ENCODE measurements at regions not wholly inside any gene's neighbourhood (a gene's known extent, or its start where the extent isn't known, plus 50 kb on each side); places are given as distances from the start of the nearest gene placed in this dataset.

DNA sequence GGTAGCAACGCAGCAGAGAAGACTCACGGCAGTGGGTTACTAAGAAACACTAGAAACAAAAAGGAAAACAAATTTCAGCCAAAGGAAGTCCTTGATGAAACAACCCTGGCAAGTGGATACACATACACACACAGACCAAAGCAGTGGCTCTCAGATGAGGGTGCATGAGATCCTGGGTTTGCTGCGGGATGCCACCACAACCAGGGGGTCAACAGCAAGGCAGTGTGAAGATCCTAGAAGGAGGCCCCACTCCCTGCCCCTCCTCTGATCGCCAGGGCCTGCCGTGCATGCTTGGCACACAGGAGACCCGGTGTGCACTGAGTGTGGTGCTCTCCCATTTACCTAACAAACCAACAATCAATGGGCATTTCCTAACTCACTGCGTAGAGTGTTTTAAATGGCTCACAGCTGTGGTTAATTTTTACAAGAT is 252.3 kb upstream of the KLF14 start:
- Mint-ChIP-seq H3K36me3 (ENCODE audit: low read depth) (peaks cover 41% of the 10 kb centered on the region), H3K4me1 (ENCODE audit: low read depth) (peaks cover 62% of the 10 kb centered on the region), H3K9me3 (no peaks in the 10 kb centered on the region), H3K27ac (peak overlapping the region; percentile 60), H3K4me3 (no peak overlapping the region), H3K27me3 (ENCODE audit: insufficient read depth) (peaks cover 4% of the 10 kb centered on the region)
- TF ChIP-seq, protein P1, sequence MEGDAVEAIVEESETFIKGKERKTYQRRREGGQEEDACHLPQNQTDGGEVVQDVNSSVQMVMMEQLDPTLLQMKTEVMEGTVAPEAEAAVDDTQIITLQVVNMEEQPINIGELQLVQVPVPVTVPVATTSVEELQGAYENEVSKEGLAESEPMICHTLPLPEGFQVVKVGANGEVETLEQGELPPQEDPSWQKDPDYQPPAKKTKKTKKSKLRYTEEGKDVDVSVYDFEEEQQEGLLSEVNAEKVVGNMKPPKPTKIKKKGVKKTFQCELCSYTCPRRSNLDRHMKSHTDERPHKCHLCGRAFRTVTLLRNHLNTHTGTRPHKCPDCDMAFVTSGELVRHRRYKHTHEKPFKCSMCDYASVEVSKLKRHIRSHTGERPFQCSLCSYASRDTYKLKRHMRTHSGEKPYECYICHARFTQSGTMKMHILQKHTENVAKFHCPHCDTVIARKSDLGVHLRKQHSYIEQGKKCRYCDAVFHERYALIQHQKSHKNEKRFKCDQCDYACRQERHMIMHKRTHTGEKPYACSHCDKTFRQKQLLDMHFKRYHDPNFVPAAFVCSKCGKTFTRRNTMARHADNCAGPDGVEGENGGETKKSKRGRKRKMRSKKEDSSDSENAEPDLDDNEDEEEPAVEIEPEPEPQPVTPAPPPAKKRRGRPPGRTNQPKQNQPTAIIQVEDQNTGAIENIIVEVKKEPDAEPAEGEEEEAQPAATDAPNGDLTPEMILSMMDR (IDR thresholded peaks at IDR 0.05), result no peak
- DNase-seq, result no peak

DNA sequence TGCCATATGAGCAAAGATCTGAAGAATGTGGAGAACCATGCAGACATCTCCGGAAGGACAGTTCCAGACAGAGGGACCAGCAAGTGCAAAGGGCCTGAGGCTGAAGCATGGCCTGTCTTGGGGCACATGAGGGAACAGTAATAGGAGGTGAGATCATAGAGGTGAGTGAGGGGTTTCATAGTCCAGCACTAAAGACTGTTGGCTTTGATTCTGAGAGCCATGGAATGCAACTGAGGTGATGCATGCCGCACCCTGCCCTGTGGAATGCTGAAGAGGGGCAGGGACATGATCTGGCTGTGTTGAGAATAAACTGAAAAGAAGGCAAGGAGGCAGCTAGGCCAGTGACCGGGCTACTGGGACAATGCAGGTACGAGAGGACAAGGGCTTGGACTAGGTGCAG is 253.1 kb upstream of the KLF14 start:
- Mint-ChIP-seq H3K36me3 (ENCODE audit: low read depth) (peaks cover 49% of the 10 kb centered on the region), H3K4me1 (ENCODE audit: low read depth) (peaks cover 62% of the 10 kb centered on the region), H3K27me3 (ENCODE audit: insufficient read depth) (peaks cover 4% of the 10 kb centered on the region), H3K9me3 (no peaks in the 10 kb centered on the region), H3K27ac (peak overlapping the region; percentile 60), H3K4me3 (peak overlapping the region; percentile 7; the same call in 1 of the 2 replicates)
- DNase-seq, result no peak
- TF ChIP-seq, protein P1 (IDR thresholded peaks at IDR 0.05), result no peak

DNA sequence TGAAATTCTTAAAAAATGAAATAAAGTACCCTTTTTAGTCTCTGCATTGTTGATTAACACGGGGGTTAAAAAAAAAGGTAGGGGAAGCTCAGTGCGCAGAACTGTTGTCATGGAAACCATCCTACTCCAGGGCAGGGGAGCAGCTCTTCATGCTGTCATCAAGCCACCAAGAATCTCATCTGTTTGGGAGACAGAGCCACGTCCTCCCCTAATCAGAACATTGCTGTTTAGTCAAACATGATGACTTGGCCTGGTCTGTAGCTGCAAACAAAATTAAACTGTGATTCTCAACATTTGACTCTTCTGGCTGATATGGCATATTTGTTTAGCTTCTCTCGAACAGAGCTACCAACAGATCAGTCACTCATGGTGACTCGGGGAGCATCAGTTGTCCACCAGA is 254.4 kb upstream of the KLF14 start:
- H3K27me3 Mint-ChIP-seq (ENCODE audit: insufficient read depth), result peaks cover 5% of the 10 kb centered on the region
- peaks cover 62% of the 10 kb centered on the region for H3K4me1 Mint-ChIP-seq (ENCODE audit: low read depth)
- DNase-seq, result peak; percentile 25
- H3K27ac Mint-ChIP-seq, result peak overlapping the region; percentile 83
- H3K36me3 Mint-ChIP-seq (ENCODE audit: low read depth), result peaks cover 51% of the 10 kb centered on the region
- peak overlapping the region; percentile 8; the same call in 1 of the 2 replicates for H3K4me3 Mint-ChIP-seq
- no peaks in the 10 kb centered on the region for H3K9me3 Mint-ChIP-seq
- TF ChIP-seq, protein P1 (IDR thresholded peaks at IDR 0.05), result no peak

DNA sequence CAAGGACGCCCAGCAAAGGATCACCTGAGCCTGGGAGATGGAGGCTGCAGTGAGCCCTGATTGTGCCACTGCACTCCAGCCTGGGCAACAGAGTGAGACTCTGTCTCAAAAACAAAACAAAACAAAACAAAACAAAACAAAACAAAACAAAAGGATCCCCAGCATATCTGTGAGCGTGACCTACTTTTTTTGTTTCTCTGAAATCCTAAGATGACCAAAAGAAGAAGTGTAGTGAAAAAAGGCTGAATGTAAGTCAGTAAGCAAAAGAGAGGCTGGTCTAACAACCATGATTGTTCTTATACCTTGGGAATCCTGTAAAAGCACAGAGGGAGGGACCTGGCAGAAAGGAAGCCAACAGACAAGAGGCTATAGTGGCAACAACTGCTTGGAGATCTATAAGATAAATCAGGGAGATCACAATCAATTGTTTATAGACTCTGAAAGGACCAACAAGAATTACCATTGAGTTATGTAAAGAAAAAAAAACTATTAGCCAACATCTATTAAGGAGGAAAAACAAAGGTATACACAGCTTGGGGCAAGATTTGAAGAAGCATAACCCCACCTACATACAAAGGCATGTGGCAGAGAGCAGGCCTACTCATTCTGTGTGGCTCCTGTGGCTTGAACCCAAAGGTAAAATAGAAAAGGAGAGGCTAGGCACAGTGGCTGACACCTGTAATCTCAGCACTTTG is 255.2 kb upstream of the KLF14 start:
- peaks cover 67% of the 10 kb centered on the region for H3K4me1 Mint-ChIP-seq (ENCODE audit: low read depth)
- DNase-seq, result no peak
- no peaks in the 10 kb centered on the region for H3K9me3 Mint-ChIP-seq
- H3K4me3 Mint-ChIP-seq, result no peak overlapping the region; the same call in 1 of the 2 replicates
- H3K27ac Mint-ChIP-seq, result peak overlapping the region; percentile 83
- H3K36me3 Mint-ChIP-seq (ENCODE audit: low read depth), result peaks cover 48% of the 10 kb centered on the region
- H3K27me3 Mint-ChIP-seq (ENCODE audit: insufficient read depth), result peaks cover 5% of the 10 kb centered on the region
- TF ChIP-seq, protein P1 (IDR thresholded peaks at IDR 0.05), result no peak

DNA sequence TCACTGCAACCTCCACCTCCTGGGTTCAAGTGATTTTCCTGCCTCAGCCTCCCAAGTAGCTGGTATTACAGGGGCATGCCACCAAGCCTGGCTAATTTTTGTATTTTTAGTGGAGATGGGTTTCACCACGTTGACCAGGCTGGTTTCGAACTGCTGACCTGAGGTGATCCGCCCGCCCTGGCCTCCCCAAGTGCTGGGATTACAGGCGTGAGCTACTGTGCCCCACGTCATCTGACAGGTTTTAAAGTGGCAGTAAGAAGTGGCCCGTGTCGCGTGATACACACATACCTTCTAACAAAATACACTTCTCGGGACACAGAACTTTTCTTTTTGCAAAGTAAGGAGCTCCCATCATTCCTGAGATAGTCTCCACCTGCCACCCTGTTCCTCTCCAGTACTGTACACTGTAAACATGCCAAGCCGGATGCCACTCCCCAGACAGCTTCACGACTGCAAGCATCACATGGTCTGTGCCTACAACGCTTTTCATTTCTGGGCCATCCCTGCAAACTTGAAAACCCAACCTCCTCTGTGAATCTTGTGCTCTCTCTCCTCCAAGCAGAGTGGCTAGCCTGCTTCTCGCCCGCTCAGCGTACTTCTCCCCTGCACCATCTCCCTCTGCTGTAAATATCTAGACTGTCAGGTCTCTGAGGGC is 256.3 kb upstream of the KLF14 start:
- Mint-ChIP-seq H3K4me1 (ENCODE audit: low read depth) (peaks cover 69% of the 10 kb centered on the region), H3K4me3 (no peak overlapping the region), H3K27ac (no peak overlapping the region), H3K27me3 (ENCODE audit: insufficient read depth) (peaks cover 6% of the 10 kb centered on the region), H3K36me3 (ENCODE audit: low read depth) (peaks cover 41% of the 10 kb centered on the region), H3K9me3 (no peaks in the 10 kb centered on the region)
- no peak for DNase-seq
- TF ChIP-seq, protein P1 (IDR thresholded peaks at IDR 0.05), result no peak
